B cell (primary cell): ENCODE measurements at regions not wholly inside any gene's neighbourhood (a gene's known extent, or its start where the extent isn't known, plus 50 kb on each side); places are given as distances from the start of the nearest gene placed in this dataset.

Source experiments
- ATAC-seq: fragments of 200-7000 bp; cut with Tn5 transposase; one replicate; pipeline ENCODE4 v1.10.0; 2021; ENCODE audit warnings: low read depth, mild to moderate bottlenecking, moderate number of reproducible peaks, moderate library complexity
- CTCF ChIA-PET: fragments of 350-600 bp; sonication (Branson Sonifier 250); formaldehyde crosslinking; loops from one replicate; lab custom pipeline; 2021; ENCODE audit warnings: antibody characterized with exemption, inconsistent platforms; lab: Charles Lee
- POLR2A ChIA-PET: fragments of 350-600 bp; sonication (Branson Sonifier 250); formaldehyde crosslinking; loops from one replicate; lab custom pipeline; 2021; ENCODE audit warnings: antibody characterized with exemption; lab: Charles Lee
- DNase-seq: peaks from one replicate; pipeline ENCODE4 v3.0.0; 2013
- H2AFZ ChIP-seq: 2 replicates; pipeline ENCODE4 v1.6.1; 2012; ENCODE audit warnings: mild to moderate bottlenecking, low read depth, low read length; ENCODE audit not compliant: insufficient read depth, poor library complexity, severe bottlenecking
- H3K27ac ChIP-seq, 2 donors: 1 replicate in 1 of 2; 2 replicates in 1 of 2; pipeline ENCODE4 v1.5.1; 2012 to 2013; ENCODE audit warnings: low read length in 2 of 2, mild to moderate bottlenecking in 2 of 2, moderate library complexity in 1 of 2
- H3K27me3 ChIP-seq, 4 experiments: fragments of 200-600 bp in 1 of 4; sonication (generic) in 1 of 4; replicated peaks in 1 of 4; 1 replicate in 2 of 4; 2 replicates in 2 of 4; pipeline versions ENCODE4 v1.6.1 to v1.7.0; 2013 to 2016; ENCODE audit warnings: low read length in 3 of 4, mild to moderate bottlenecking in 2 of 4, mixed read lengths in 1 of 4, moderate library complexity in 1 of 4; ENCODE audit not compliant: insufficient read depth in 4 of 4, control insufficient read depth in 3 of 4; ENCODE audit errors: control extremely low read depth in 1 of 4
- H3K36me3 ChIP-seq, 2 experiments: replicated peaks in 1 of 2; 1 replicate in 1 of 2; 2 replicates in 1 of 2; pipeline versions ENCODE4 v1.6.1 to v1.7.1; 2013; ENCODE audit warnings: low read length in 1 of 2; ENCODE audit not compliant: insufficient read depth in 2 of 2, control insufficient read depth in 1 of 2; ENCODE audit errors: control extremely low read depth in 1 of 2, extremely low read depth in 1 of 2
- H3K4me1 ChIP-seq, 2 donors: fragments of 200-600 bp in 1 of 2; sonication (generic) in 1 of 2; 1 replicate in 1 of 2; 2 replicates in 1 of 2; pipeline versions ENCODE4 v1.5.1 to v1.6.1; 2013 to 2017; ENCODE audit warnings: low read length in 2 of 2; ENCODE audit not compliant: control insufficient read depth in 2 of 2, insufficient read depth in 2 of 2
- H3K4me2 ChIP-seq: replicated peaks from 2 replicates; pipeline ENCODE3; 2012; ENCODE audit warnings: mild to moderate bottlenecking, low read depth, low read length; ENCODE audit not compliant: poor library complexity, severe bottlenecking
- H3K4me3 ChIP-seq, 5 experiments: fragments of 200-600 bp in 1 of 5; sonication (generic) in 1 of 5; 1 replicate in 3 of 5; 2 replicates in 2 of 5; pipeline versions ENCODE4 v1.5.1 to v1.7.0; 2011 to 2016; ENCODE audit warnings: low read length in 4 of 5, mild to moderate bottlenecking in 4 of 5, low read depth in 2 of 5, control low read depth in 1 of 5, moderate library complexity in 1 of 5; ENCODE audit not compliant: insufficient read depth in 1 of 5; ENCODE audit errors: control extremely low read depth in 1 of 5, extremely low read depth in 1 of 5
- H3K79me2 ChIP-seq: fragments of 200-600 bp; sonication (generic); one replicate; pipeline ENCODE4 v1.6.0; 2016; ENCODE audit warnings: low read length; ENCODE audit not compliant: control insufficient read depth, insufficient read depth
- H3K9ac ChIP-seq: fragments of 200-600 bp; sonication (generic); 2 replicates; pipeline ENCODE4 v1.6.1; 2017; ENCODE audit warnings: mild to moderate bottlenecking, low read length, moderate library complexity
- H3K9me3 ChIP-seq, 3 donors: one replicate each; pipeline versions ENCODE4 v1.6.1 to v1.7.1; 2013; ENCODE audit warnings: low read length in 2 of 3; ENCODE audit not compliant: control insufficient read depth in 2 of 3, insufficient read depth in 1 of 3; ENCODE audit errors: control extremely low read depth in 1 of 3
- H4K20me1 ChIP-seq: 2 replicates; pipeline ENCODE4 v1.6.0; 2012; ENCODE audit warnings: mild to moderate bottlenecking, low read length; ENCODE audit not compliant: insufficient read depth, control insufficient read depth, poor library complexity, severe bottlenecking
- H3K27ac Mint-ChIP-seq: one replicate; pipeline ENCODE4 v1.8.0; 2021; ENCODE audit warnings: mixed read lengths
- H3K27me3 Mint-ChIP-seq: one replicate; pipeline ENCODE4 v1.8.0; 2021; ENCODE audit warnings: mixed read lengths
- H3K4me1 Mint-ChIP-seq: one replicate; pipeline ENCODE4 v1.8.0; 2021; ENCODE audit warnings: mixed read lengths
- H3K4me3 Mint-ChIP-seq: one replicate; pipeline ENCODE4 v1.8.0; 2021; ENCODE audit warnings: mixed read lengths
- H3K9me3 Mint-ChIP-seq: one replicate; pipeline ENCODE4 v1.8.0; 2022; ENCODE audit warnings: mixed read lengths; ENCODE audit not compliant: insufficient read depth
- CTCF ChIP-seq: fragments of 200-600 bp; IDR thresholded peaks from one replicate; pipeline ENCODE4 v1.8.0; 2022; ENCODE audit warnings: antibody characterized with exemption, mild to moderate bottlenecking
- EZH2 ChIP-seq: IDR thresholded peaks from 2 replicates; pipeline ENCODE4 v1.6.1; 2012; ENCODE audit warnings: borderline replicate concordance, low read depth, mild to moderate bottlenecking, moderate library complexity, low read length; ENCODE audit not compliant: insufficient read depth, poor library complexity, severe bottlenecking
- WGBS: methylation state at CpG from one replicate; pipeline ENCODE4 v1.1.5; 2013; ENCODE audit warnings: missing lambda C conversion rate; ENCODE audit not compliant: insufficient coverage; 5-methylcytosine and 5-hydroxymethylcytosine counted together
- intact Hi-C: fragments of 100-400 bp; cut with micrococcal nuclease; formaldehyde crosslinking; loops from one replicate; pipeline ENCODE4 v1.10.0; 2022

GRCh38 chr6:114740547-114740946 is 397.7 kb upstream of the HS3ST5 start:
- TF ChIP-seq CTCF (no peak), EZH2 (no peak)
- H3K4me2 ChIP-seq: no peak overlapping the region
- no peaks in the 10 kb centered on the region for H3K79me2 ChIP-seq
- no peaks in the 10 kb centered on the region for H3K4me1 ChIP-seq
- H3K36me3 ChIP-seq: no peaks in the 10 kb centered on the region
- no peak for ATAC-seq
- Mint-ChIP-seq H3K27ac (no peak overlapping the region), H3K9me3 (peaks cover 3% of the 10 kb centered on the region), H3K4me1 (no peaks in the 10 kb centered on the region), H3K4me3 (no peak overlapping the region), H3K27me3 (no peaks in the 10 kb centered on the region)
- POLR2A ChIA-PET: no interaction called here
- H3K4me3 ChIP-seq: no peak overlapping the region
- H4K20me1 ChIP-seq: no peaks in the 10 kb centered on the region
- H2AFZ ChIP-seq: no peak overlapping the region
- WGBS: 100% methylated on average over 1 of the region's 2 CpGs
- CTCF ChIA-PET: no interaction called here
- no peaks in the 10 kb centered on the region for H3K27me3 ChIP-seq
- no peak for DNase-seq
- no peak overlapping the region for H3K27ac ChIP-seq
- intact Hi-C loops: no loop called here
- no peak overlapping the region for H3K9ac ChIP-seq
- H3K9me3 ChIP-seq: no peaks in the 10 kb centered on the region

- TF ChIP-seq EZH2 (no peak), CTCF (no peak)
- Histone ChIP-seq H3K27ac (no peak overlapping the region), H4K20me1 (no peaks in the 10 kb centered on the region), H3K9me3 (no peaks in the 10 kb centered on the region), H3K4me3 (no peak overlapping the region), H3K79me2 (no peaks in the 10 kb centered on the region), H3K4me2 (no peak overlapping the region), H3K4me1 (no peaks in the 10 kb centered on the region), H3K9ac (no peak overlapping the region), H3K27me3 (no peaks in the 10 kb centered on the region), H2AFZ (no peak overlapping the region), H3K36me3 (no peaks in the 10 kb centered on the region)
- Mint-ChIP-seq H3K9me3 (peaks cover 3% of the 10 kb centered on the region), H3K27me3 (no peaks in the 10 kb centered on the region), H3K27ac (no peak overlapping the region), H3K4me3 (no peak overlapping the region), H3K4me1 (no peaks in the 10 kb centered on the region)
- CTCF ChIA-PET: no interaction called here
- POLR2A ChIA-PET: no interaction called here
- intact Hi-C loops: no loop called here
- no peak for ATAC-seq
- WGBS: 100% methylated on average over 1 of the region's 1 CpG
- no peak for DNase-seq
These were observed 396.8 kb upstream of the HS3ST5 start for GRCh38 chr6:114739656-114740055.
